Testis (tissue), 2 donors: ENCODE measurements at regions not wholly inside any gene's neighbourhood (a gene's known extent, or its start where the extent isn't known, plus 50 kb on each side); places are given as distances from the start of the nearest gene placed in this dataset.

Experiments
- CTCF ChIP-seq, 3 experiments: fragments of 450-650 bp in 2 of 3; fragments of 200-600 bp in 1 of 3; sonication (generic) in 1 of 3; IDR thresholded peaks; one replicate each; pipeline ENCODE4 v1.5.1; 2016 to 2019; ENCODE audit warnings: antibody characterized with exemption in 3 of 3, mild to moderate bottlenecking in 2 of 3, moderate library complexity in 1 of 3
- POLR2A ChIP-seq: fragments of 450-650 bp; IDR thresholded peaks from one replicate; pipeline ENCODE4 v1.6.1; 2017; ENCODE audit warnings: antibody characterized with exemption, mild to moderate bottlenecking, moderate library complexity

GRCh38 chr2:238665919-238666318 lies 182.0 kb upstream of the TWIST2 start:
- TF ChIP-seq CTCF (IDR thresholded peaks at IDR 0.05) = no peak
- TF ChIP-seq POLR2A = no peak
